GM12875 (cell line): ENCODE measurements at regions not wholly inside any gene's neighbourhood (a gene's known extent, or its start where the extent isn't known, plus 50 kb on each side); places are given as distances from the start of the nearest gene placed in this dataset.

Experiments used
- H3K4me3 ChIP-seq: one replicate; pipeline ENCODE4 v1.5.1; 2011; ENCODE audit warnings: low read depth, low read length, control low read depth
- TF ChIP-seq, protein P1 (sequence below): IDR thresholded peaks from 2 replicates; pipeline ENCODE4 v1.5.1; 2011; ENCODE audit warnings: low read depth, mild to moderate bottlenecking, control low read depth, inconsistent platforms, low read length, moderate library complexity, borderline replicate concordance; ENCODE audit not compliant: insufficient read depth

DNA sequence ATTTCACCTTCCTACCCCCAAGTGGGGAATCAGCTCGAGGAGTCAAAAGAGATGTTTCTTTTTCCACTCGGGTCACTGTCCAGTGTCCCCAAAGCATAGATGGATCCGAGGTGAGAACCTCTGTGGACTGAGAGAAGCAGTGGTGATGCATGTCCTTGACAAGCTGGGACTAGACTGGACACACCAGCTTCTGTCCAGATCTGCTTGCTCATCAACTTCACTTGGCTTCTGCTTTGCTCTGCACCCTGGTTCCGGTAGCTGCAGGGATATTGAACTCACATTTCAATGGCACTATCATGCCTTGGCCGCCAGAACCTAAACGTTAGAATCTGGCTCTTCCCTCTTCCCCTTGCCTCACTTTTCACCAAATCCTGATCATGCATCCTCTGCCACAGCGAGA lies 50.3 kb upstream of the CXCL12 start:
- no peak overlapping the region for H3K4me3 ChIP-seq

DNA sequence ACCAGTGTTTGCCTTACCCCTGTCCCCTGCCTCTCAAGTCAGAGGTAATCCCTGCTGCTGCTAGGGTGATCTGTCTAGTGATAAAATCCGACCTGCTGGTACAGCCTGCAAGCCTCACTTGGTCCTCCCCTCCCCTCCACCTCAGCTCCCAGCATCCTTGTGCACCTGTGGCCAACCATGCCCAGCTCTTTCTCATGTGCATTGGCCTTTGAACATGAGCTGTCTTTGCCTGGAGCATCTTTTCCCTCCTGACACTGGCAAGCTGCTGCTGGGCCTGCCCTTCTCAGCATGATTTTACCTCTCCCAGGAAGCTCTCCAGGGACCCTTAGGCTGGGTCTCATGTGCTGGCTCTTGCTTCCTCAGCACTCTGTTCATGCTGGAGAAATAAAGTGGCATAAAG lies 51.3 kb upstream of the CXCL12 start:
- H3K4me3 ChIP-seq = no peak overlapping the region
- TF ChIP-seq, protein P1, sequence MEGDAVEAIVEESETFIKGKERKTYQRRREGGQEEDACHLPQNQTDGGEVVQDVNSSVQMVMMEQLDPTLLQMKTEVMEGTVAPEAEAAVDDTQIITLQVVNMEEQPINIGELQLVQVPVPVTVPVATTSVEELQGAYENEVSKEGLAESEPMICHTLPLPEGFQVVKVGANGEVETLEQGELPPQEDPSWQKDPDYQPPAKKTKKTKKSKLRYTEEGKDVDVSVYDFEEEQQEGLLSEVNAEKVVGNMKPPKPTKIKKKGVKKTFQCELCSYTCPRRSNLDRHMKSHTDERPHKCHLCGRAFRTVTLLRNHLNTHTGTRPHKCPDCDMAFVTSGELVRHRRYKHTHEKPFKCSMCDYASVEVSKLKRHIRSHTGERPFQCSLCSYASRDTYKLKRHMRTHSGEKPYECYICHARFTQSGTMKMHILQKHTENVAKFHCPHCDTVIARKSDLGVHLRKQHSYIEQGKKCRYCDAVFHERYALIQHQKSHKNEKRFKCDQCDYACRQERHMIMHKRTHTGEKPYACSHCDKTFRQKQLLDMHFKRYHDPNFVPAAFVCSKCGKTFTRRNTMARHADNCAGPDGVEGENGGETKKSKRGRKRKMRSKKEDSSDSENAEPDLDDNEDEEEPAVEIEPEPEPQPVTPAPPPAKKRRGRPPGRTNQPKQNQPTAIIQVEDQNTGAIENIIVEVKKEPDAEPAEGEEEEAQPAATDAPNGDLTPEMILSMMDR = no peak

More for the DNA sequence above, 50.3 kb upstream of the CXCL12 start:
- TF ChIP-seq, protein P1 = no peak

DNA sequence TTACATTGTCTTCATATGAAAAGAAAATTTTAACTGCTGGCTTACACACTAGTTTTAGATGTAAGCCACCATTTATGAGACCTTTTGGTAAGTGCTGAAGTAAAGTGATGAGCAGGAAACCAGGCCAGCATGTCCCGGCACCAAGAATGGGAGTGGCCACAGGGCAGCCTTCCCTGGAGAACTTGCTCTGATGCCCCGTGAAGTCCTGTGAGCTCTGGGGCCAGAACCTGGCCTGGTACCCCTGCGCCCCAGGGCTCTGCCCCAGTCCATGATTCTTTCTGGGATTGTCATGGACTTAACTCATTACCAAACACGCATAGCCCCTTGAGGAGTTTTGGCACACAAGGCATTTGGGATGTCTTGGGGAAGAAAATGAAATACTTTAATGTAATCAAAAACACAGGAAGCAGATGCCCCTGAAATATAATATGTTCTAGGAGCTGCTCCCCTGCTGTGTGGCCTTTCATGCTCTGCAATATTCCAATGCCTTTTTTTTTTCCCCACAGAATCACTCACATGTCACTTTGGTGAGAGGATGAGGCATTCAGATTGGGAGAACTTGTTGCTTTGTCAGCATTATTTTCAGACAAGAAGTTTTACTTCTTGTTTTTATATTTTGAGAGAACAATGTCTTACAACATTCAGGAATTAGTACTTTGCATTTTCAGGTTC lies 53.1 kb upstream of the CXCL12 start:
- H3K4me3 ChIP-seq = no peak overlapping the region
- TF ChIP-seq, protein P1 = no peak

DNA sequence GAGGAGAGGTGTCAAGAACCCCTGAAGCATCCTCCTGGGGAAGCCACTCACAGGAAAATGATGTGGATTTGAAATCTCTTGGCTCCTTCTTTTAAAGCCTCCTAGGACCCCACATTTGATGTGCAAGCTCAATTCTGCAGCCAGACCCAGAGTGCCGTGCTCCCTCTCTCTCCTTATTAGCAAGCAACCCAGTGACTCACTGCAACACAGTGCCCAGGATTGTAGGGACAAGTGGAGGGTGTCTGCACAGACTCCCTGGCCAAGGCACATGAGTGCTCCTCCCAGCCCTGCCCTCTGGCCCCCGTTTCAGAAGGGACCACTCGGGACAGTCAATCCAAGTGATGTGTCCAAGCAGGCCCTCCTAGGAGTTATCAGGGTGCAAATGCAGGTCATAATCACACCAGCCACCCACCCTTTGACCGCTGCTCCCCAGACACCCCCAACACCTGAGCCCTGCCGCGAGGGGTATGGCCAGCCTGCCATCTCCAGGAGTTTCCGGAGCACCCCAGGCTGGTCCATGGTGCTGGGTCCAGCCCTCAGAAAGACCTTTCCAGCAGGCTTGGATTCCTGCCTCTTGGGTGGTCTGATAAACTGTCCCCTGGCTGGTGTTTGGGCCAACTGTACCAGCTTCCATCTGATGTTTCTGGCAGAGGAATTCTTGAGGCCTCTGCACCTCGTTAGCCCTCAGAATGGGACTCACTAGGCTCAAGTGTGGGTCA lies 54.5 kb upstream of the CXCL12 start:
- TF ChIP-seq, protein P1 = no peak
- H3K4me3 ChIP-seq = no peak overlapping the region

DNA sequence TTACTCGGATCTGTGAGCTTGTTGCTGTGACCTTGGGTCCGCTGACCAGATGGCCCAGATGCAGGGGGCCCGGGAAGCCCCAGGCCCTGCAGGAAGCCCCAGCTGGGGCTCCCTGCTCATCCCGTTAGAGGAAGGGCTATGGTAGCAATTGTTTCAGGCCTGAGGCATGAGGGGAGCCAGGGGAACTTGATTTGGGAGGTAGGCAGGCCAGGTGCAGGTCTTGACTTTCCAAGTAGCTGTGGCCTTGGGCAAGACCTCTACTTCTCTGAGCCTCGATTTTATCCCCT lies 55.0 kb upstream of the CXCL12 start:
- no peak overlapping the region for H3K4me3 ChIP-seq
- TF ChIP-seq, protein P1 = no peak

DNA sequence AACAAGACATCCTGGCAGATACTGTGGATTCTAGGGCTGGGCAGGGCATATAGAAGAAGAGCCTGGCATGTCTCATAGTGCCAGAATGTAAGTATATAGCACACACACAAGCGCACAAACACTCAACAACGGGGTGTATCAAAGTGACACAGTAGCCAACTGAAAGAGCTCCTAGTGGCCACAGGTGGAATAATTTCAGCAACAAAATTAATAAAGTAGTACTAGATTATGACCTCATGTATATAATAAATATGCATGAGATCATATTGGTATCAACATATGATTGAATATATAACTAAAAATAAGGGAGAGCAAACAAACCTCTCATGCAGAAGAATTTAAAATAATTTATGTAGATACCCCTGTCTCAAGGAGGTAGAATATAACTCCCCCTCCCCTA lies 72.4 kb upstream of the CXCL12 start:
- TF ChIP-seq, protein P1 = peak; percentile 21; the same call in 1 of the 2 replicates
- no peak overlapping the region for H3K4me3 ChIP-seq
